ENCODE measurements at regions not wholly inside any gene's neighbourhood (a gene's known extent, or its start where the extent isn't known, plus 50 kb on each side); places are given as distances from the start of the nearest gene placed in this dataset.

DNA sequence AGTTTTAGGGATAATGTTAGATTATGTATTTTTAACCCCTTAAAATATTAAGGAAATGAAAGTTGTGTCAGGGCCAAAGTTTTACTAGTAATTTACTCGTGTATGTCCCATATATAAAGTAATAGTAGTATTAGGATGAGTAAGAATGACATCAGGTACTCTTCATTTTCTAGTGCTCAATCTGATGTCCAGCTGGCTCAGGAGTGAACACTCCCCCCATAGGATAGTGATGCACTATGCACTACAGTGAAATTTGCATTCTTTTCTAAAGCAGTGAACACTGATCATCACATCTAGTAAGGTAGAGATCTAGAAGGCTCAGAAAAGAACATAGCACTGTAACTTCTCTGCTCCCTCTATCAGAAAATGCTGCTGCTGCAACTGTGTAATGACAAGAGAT, 409.7 kb downstream of the GLUD2 start:
- Mint-ChIP-seq H3K27ac (no peak overlapping the region), H3K9me3 (peaks cover 0 to 6% (median 2%) of the 10 kb centered on the region in 5 donors), H3K4me3 (no peak overlapping the region), H3K4me1 (no peaks in the 10 kb centered on the region), H3K27me3 (no peaks in the 10 kb centered on the region), H3K36me3 (no peaks in the 10 kb centered on the region)
- Histone ChIP-seq H3K4me1 (ENCODE audit: insufficient read depth, low read length) (no peaks in the 10 kb centered on the region), H3K4me3 (ENCODE audit: low read length) (no peak overlapping the region), H3K9me3 (ENCODE audit: low read length) (no peaks in the 10 kb centered on the region), H3K27ac (ENCODE audit: low read depth, low read length) (no peak overlapping the region), H3K27me3 (ENCODE audit: insufficient read depth, low read length, poor library complexity, severe bottlenecking) (no peaks in the 10 kb centered on the region), H3K36me3 (ENCODE audit: insufficient read depth, low read length) (no peaks in the 10 kb centered on the region)
- no peak for DNase-seq
- ChIA-PET CTCF (no interaction called here), POLR2A (no interaction called here)

DNA sequence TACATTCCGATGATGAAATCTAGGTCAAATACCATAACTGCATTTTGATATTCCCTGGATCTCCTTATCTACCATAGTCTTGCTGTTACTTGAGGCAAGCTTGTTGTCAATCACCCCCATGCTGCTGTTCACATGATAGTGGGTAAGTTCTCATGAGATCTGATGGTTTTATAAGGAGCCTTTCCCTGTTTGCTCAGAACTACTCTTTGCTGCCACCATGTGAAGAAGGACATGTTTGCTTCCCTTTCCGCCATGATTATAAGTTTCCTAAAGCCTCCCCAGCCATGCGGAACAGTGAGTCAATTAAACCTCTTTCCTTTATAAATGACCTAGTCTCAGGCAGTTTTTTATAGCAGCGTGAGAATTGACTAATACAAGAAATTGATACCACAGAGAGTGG, 432.0 kb downstream of the GLUD2 start:
- Mint-ChIP-seq H3K36me3 (no peaks in the 10 kb centered on the region), H3K27me3 (no peaks in the 10 kb centered on the region), H3K4me1 (no peaks in the 10 kb centered on the region), H3K9me3 (peaks cover 0 to 10% (median 0%) of the 10 kb centered on the region in 5 donors), H3K4me3 (no peak overlapping the region), H3K27ac (no peak overlapping the region)
- no peak for DNase-seq
- no peaks in the 10 kb centered on the region for H3K27me3 ChIP-seq (ENCODE audit: insufficient read depth, low read length, poor library complexity, severe bottlenecking)
- H3K36me3 ChIP-seq (ENCODE audit: insufficient read depth, low read length): no peaks in the 10 kb centered on the region
- POLR2A ChIA-PET: no interaction called here
- CTCF ChIA-PET: no interaction called here
- H3K27ac ChIP-seq (ENCODE audit: low read depth, low read length): no peak overlapping the region
- no peaks in the 10 kb centered on the region for H3K4me1 ChIP-seq (ENCODE audit: insufficient read depth, low read length)
- no peak overlapping the region for H3K4me3 ChIP-seq (ENCODE audit: low read length)
- H3K9me3 ChIP-seq (ENCODE audit: low read length): no peaks in the 10 kb centered on the region

GRCh38 chrX:121496966-121497365, 449.6 kb downstream of the GLUD2 start:
- Histone ChIP-seq H3K27me3 (ENCODE audit: insufficient read depth, low read length, poor library complexity, severe bottlenecking) (no peaks in the 10 kb centered on the region), H3K27ac (ENCODE audit: low read depth, low read length) (no peak overlapping the region), H3K9me3 (ENCODE audit: low read length) (no peaks in the 10 kb centered on the region), H3K4me3 (ENCODE audit: low read length) (no peak overlapping the region), H3K36me3 (ENCODE audit: insufficient read depth, low read length) (no peaks in the 10 kb centered on the region), H3K4me1 (ENCODE audit: insufficient read depth, low read length) (no peaks in the 10 kb centered on the region)
- peaks cover 0 to 3% of the 10 kb centered on the region in 2 donors for H3K27me3 Mint-ChIP-seq
- no peak overlapping the region for H3K27ac Mint-ChIP-seq
- no peaks in the 10 kb centered on the region for H3K4me1 Mint-ChIP-seq
- no peaks in the 10 kb centered on the region for H3K36me3 Mint-ChIP-seq
- no peak overlapping the region for H3K4me3 Mint-ChIP-seq
- ChIA-PET CTCF (no interaction called here), POLR2A (no interaction called here)
- peaks cover 0 to 2% (median 0%) of the 10 kb centered on the region in 5 donors for H3K9me3 Mint-ChIP-seq
- no peak for DNase-seq

DNA sequence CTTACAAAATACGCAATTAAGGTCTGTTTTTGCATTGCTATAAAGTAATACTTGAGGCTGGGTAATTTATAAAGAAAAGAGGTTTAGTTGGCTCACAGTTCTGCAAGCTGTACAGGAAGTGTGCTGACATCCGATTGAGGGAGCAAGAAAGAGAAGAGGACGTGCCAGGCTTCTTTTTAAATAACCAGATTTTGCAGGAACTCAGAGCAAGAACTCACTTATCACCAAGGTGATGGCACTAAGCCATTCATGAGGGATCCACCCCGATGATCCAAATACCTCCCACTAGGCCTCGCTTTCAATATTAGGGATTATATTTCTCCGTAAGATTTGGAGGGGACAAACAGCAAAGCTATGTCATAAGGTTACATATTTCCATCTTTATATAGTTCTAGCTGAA, 456.7 kb downstream of the GLUD2 start:
- Histone ChIP-seq H3K27me3 (ENCODE audit: insufficient read depth, low read length, poor library complexity, severe bottlenecking) (no peaks in the 10 kb centered on the region), H3K27ac (ENCODE audit: low read depth, low read length) (no peak overlapping the region), H3K9me3 (ENCODE audit: low read length) (no peaks in the 10 kb centered on the region), H3K36me3 (ENCODE audit: insufficient read depth, low read length) (no peaks in the 10 kb centered on the region), H3K4me3 (ENCODE audit: low read length) (no peak overlapping the region), H3K4me1 (ENCODE audit: insufficient read depth, low read length) (no peaks in the 10 kb centered on the region)
- Mint-ChIP-seq H3K36me3 (no peaks in the 10 kb centered on the region), H3K27me3 (no peaks in the 10 kb centered on the region), H3K9me3 (peaks cover 0 to 2% (median 0%) of the 10 kb centered on the region in 5 donors), H3K27ac (no peak overlapping the region), H3K4me1 (no peaks in the 10 kb centered on the region), H3K4me3 (no peak overlapping the region)
- POLR2A ChIA-PET: no interaction called here
- no peak for DNase-seq
- CTCF ChIA-PET: no interaction called here

DNA sequence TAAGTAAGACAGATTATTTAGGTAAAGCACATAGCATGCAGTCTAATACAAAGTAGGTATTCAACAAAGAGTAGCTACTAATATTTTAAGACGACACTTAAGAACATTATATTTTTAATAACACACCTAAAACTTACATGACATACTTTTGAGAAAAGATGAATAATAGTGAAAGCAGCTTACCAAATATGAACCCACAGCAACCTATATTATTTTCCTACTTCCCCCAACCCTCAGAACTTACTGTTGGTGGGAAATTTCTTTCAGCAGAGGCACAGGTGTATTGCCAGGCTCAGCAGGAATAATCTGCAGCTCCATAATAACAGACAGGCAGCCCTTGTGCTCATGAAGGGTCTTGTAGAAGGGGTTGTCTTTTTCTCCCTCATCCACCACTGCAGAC, 498.9 kb downstream of the GLUD2 start:
- no peak for DNase-seq
- Histone ChIP-seq H3K4me1 (ENCODE audit: insufficient read depth, low read length) (no peaks in the 10 kb centered on the region), H3K4me3 (ENCODE audit: low read length) (no peak overlapping the region), H3K27me3 (ENCODE audit: insufficient read depth, low read length, poor library complexity, severe bottlenecking) (no peaks in the 10 kb centered on the region), H3K9me3 (ENCODE audit: low read length) (no peaks in the 10 kb centered on the region), H3K36me3 (ENCODE audit: insufficient read depth, low read length) (no peaks in the 10 kb centered on the region), H3K27ac (ENCODE audit: low read depth, low read length) (no peak overlapping the region)
- ChIA-PET POLR2A (no interaction called here), CTCF (no interaction called here)
- Mint-ChIP-seq H3K27ac (no peak overlapping the region), H3K27me3 (peaks cover 0 to 4% of the 10 kb centered on the region in 2 donors), H3K9me3 (peaks cover 0 to 8% (median 0%) of the 10 kb centered on the region in 5 donors), H3K4me3 (no peak overlapping the region), H3K4me1 (no peaks in the 10 kb centered on the region), H3K36me3 (no peaks in the 10 kb centered on the region)

- Mint-ChIP-seq H3K4me1 (no peaks in the 10 kb centered on the region), H3K27ac (no peak overlapping the region), H3K4me3 (no peak overlapping the region), H3K27me3 (no peaks in the 10 kb centered on the region), H3K9me3 (peaks cover 0 to 4% (median 0%) of the 10 kb centered on the region in 5 donors), H3K36me3 (no peaks in the 10 kb centered on the region)
- Histone ChIP-seq H3K9me3 (ENCODE audit: low read length) (no peaks in the 10 kb centered on the region), H3K4me1 (ENCODE audit: insufficient read depth, low read length) (no peaks in the 10 kb centered on the region), H3K27ac (ENCODE audit: low read depth, low read length) (no peak overlapping the region), H3K27me3 (ENCODE audit: insufficient read depth, low read length, poor library complexity, severe bottlenecking) (no peaks in the 10 kb centered on the region), H3K4me3 (ENCODE audit: low read length) (no peak overlapping the region), H3K36me3 (ENCODE audit: insufficient read depth, low read length) (no peaks in the 10 kb centered on the region)
- no peak for DNase-seq
- CTCF ChIA-PET: no interaction called here
- POLR2A ChIA-PET: no interaction called here
Observed at GRCh38 chrX:121558886-121559285, 511.5 kb downstream of the GLUD2 start.

- H3K9me3 ChIP-seq (ENCODE audit: low read length): no peaks in the 10 kb centered on the region
- no peak overlapping the region for H3K27ac Mint-ChIP-seq
- no peaks in the 10 kb centered on the region for H3K36me3 Mint-ChIP-seq
- peaks cover 0 to 4% (median 0%) of the 10 kb centered on the region in 5 donors for H3K9me3 Mint-ChIP-seq
- no peaks in the 10 kb centered on the region for H3K27me3 ChIP-seq (ENCODE audit: insufficient read depth, low read length, poor library complexity, severe bottlenecking)
- ChIA-PET CTCF (no interaction called here), POLR2A (no interaction called here)
- H3K4me3 Mint-ChIP-seq: no peak overlapping the region
- no peak overlapping the region for H3K4me3 ChIP-seq (ENCODE audit: low read length)
- H3K27ac ChIP-seq (ENCODE audit: low read depth, low read length): no peak overlapping the region
- H3K36me3 ChIP-seq (ENCODE audit: insufficient read depth, low read length): no peaks in the 10 kb centered on the region
- H3K4me1 Mint-ChIP-seq: no peaks in the 10 kb centered on the region
- H3K27me3 Mint-ChIP-seq: no peaks in the 10 kb centered on the region
- DNase-seq: no peak
- H3K4me1 ChIP-seq (ENCODE audit: insufficient read depth, low read length): no peaks in the 10 kb centered on the region
Observed at GRCh38 chrX:121562616-121563015, 515.2 kb downstream of the GLUD2 start.

GRCh38 chrX:121569609-121570008, 522.2 kb downstream of the GLUD2 start:
- no peaks in the 10 kb centered on the region for H3K4me1 Mint-ChIP-seq

More at GRCh38 chrX:121569609-121570008, 522.2 kb downstream of the GLUD2 start:
- no peak overlapping the region for H3K4me3 ChIP-seq (ENCODE audit: low read length)
- Mint-ChIP-seq H3K27ac (no peak overlapping the region), H3K4me3 (no peak overlapping the region), H3K36me3 (no peaks in the 10 kb centered on the region), H3K9me3 (peaks cover 0 to 4% (median 1%) of the 10 kb centered on the region in 5 donors), H3K27me3 (no peaks in the 10 kb centered on the region)
- no peaks in the 10 kb centered on the region for H3K36me3 ChIP-seq (ENCODE audit: insufficient read depth, low read length)
- DNase-seq: no peak
- no peaks in the 10 kb centered on the region for H3K4me1 ChIP-seq (ENCODE audit: insufficient read depth, low read length)
- H3K27ac ChIP-seq (ENCODE audit: low read depth, low read length): no peak overlapping the region
- H3K27me3 ChIP-seq (ENCODE audit: insufficient read depth, low read length, poor library complexity, severe bottlenecking): no peaks in the 10 kb centered on the region
- CTCF ChIA-PET: no interaction called here
- H3K9me3 ChIP-seq (ENCODE audit: low read length): no peaks in the 10 kb centered on the region
- POLR2A ChIA-PET: no interaction called here
